ENCODE measurements at regions not wholly inside any gene's neighbourhood (a gene's known extent, or its start where the extent isn't known, plus 50 kb on each side); places are given as distances from the start of the nearest gene placed in this dataset.

GRCh38 chr1:106515375-106515774, 541.1 kb upstream of the PRMT6 start:
- DNase-seq: no peak

- DNase-seq: no peak
These were observed 539.2 kb upstream of the PRMT6 start for GRCh38 chr1:106517224-106517623.

DNA sequence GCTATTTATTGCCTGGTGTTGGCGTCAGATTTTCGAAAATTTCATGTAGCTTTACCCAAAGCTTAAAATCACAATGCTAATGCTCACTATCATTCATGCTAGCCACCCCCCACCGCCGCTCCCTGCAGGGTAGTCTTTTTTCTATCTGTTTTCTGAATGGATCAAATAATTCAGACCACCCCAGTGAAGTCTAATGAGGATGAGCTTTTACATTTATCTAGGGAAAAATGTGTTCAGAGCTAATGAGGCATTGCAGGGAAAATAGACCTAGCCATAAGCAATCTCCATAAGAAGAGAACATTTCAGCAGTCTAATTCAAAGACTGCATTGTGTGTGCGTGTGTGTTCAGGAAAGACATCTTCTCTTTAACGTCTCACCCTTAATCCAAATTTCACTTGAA, 533.0 kb upstream of the PRMT6 start:
- no peak for DNase-seq

GRCh38 chr1:106524631-106525030, 531.8 kb upstream of the PRMT6 start:
- DNase-seq: no peak

DNA sequence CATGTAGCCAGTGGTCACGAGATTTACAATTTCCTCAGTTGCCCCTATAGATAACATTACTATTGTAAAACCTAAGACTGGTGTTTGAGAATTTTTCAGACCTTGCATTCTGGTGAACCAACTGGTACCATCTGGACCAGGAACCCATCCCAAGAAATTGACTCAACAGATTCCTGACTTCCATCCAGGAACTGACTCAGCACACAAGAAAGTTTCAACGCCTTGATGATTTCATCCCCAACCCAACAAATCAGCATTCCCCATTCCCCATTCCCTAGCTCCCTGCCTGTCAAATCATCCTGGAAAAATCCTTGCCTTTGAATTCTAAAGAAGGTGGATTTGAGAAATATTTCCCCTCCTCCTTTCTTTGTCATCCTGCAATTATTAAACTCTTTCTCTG, 529.8 kb upstream of the PRMT6 start:
- DNase-seq: peak in 1 of 2 experiments; percentile 25

- DNase-seq: peak in 1 of 2 experiments; percentile 3
These were observed 521.9 kb upstream of the PRMT6 start for GRCh38 chr1:106534612-106535011.

GRCh38 chr1:106536741-106537140, 519.7 kb upstream of the PRMT6 start:
- no peak for DNase-seq

- no peak for DNase-seq
These were observed 507.7 kb upstream of the PRMT6 start for GRCh38 chr1:106548726-106549125.

- no peak for DNase-seq
These were observed 502.2 kb upstream of the PRMT6 start for GRCh38 chr1:106554294-106554693.

DNA sequence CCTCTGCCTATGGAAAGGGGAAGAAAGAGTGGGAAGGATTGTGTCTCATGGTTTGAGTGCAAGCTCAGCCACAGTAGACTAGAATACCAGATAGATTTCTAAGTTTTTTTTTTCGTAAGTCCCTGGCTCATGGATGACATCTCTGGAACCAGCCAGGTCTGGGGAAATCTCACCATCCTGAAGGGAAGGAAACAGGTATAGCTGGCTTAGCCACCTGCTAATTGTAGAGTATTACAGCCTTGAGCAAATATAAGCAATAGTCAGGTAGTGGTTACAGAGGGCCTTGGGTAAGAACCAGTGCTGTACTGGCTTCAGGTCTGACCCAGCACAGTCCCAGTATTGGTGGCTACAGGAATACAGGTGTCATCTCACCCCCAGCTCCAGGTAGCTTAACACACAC, 500.9 kb upstream of the PRMT6 start:
- no peak for DNase-seq

GRCh38 chr1:106564192-106564591, 492.3 kb upstream of the PRMT6 start:
- DNase-seq: no peak

- no peak for DNase-seq
These were observed 488.1 kb upstream of the PRMT6 start for GRCh38 chr1:106568201-106568974.

GRCh38 chr1:106571109-106571508, 485.4 kb upstream of the PRMT6 start:
- no peak for DNase-seq

DNA sequence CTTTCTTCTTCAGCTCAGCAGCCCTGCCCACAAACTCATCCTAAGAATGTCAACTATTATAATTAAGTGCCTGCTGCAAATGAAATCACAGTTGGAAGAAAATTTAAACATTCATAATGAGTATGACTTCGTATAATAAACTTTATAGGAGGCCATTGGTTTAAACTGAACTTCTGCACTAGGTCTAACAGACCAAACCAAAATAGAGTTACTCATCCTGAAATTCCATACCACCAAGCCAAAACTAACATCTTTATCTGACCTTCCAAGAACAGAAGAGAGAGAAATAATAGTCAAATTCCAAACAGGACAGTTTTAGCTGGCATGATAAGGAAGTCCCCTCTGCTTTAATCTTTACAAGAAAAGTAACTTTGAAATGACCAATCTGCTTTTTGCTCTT, 472.4 kb upstream of the PRMT6 start:
- no peak for DNase-seq

DNA sequence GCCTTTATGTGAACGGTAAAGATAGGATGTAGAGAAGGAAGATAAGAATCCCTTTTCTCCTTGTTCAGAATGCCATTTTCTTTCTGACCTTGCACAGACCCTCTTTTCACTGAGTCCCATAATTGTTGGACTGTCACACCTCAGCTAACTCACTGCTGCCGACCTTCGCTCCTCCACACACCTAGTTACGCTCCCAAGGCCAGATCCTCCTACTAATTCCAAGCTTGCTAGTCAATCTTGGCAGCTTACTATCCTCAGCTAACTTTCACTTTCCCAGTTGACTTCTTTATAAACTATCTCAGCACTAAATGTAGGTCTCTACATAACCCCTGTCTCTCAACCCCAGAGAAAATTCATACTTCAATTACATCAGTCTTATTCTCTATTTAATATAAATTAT, 471.8 kb upstream of the PRMT6 start:
- no peak for DNase-seq

DNA sequence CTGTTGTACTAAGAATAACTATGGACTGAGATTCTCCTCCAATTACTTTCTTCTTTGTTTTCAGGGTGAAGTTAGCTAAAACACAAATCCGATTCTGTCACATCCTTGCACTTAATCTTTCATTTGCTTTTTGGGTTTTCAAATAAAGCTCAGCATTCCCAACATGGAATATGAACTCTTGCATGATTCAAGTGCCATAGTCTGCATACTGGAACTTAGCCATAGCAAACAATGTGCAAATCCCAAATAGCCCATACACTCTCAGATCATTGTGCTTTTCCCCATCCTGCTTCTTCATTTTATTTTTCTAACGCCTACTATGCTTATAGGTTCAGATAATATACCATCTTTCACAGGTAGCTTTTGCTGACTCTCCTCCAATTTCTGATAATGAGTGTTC, 455.8 kb upstream of the PRMT6 start:
- no peak for DNase-seq

DNA sequence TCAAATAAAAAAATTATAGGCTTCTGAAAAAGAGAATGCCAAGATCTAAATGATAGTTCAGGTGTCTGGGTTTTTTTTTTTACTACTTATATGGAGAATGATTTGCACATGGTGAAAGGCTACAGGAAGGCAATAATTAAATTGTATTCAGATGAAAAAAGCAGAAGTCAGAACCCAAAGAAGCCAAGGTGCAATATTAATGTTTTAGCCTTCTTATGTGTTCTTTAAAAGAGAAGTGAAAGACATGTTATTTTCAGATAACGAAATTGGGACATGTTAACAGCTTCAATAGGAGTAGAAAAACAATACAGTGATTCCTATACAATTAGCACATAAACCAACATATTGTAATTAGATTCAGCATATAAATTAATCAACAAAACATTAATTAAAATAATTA, 452.9 kb upstream of the PRMT6 start:
- DNase-seq: no peak

DNA sequence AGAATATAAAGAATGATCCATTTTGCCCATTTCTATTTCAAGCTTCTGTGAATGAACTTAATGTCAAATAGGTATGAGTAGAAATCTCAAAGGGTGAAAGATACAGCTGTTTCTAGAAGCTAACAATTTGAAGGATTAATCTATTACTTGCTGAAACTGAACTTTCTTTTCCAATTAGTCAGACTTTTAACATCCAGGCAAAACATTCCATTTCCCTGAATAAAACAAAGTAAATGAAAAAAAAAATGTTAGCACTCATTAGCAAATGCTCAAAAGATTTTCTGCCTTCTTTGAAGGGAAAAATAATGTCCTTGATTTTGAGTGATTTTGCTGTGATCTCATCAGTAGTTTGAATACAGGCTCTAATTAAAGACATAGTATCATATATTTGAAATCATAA, 447.6 kb upstream of the PRMT6 start:
- DNase-seq: no peak

- DNase-seq: no peak
These were observed 443.4 kb upstream of the PRMT6 start for GRCh38 chr1:106613068-106613467.

- no peak for DNase-seq
These were observed 442.6 kb upstream of the PRMT6 start for GRCh38 chr1:106613861-106614260.

DNA sequence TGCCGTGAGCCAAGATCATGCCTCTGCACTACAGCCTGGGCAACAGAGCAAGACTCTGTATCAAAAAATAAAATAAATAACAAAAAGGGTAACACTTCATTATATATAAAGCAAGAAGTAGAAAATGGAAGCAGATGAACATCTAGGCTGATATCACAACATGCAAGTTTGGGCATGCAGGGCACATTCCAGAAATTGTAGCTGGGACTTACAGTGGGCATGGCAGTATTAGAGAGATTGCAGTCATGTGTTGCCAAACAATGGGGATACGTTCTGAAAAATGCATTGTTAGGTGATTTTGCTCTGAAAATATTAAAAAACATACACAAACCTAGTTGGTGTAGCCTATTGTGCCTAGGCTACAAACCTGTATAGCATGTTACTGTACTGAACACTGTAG, 441.0 kb upstream of the PRMT6 start:
- no peak for DNase-seq

GRCh38 chr1:106619080-106619826, 437.2 kb upstream of the PRMT6 start:
- no peak for DNase-seq

GRCh38 chr1:106619827-106620134, 436.7 kb upstream of the PRMT6 start:
- no peak for DNase-seq

DNA sequence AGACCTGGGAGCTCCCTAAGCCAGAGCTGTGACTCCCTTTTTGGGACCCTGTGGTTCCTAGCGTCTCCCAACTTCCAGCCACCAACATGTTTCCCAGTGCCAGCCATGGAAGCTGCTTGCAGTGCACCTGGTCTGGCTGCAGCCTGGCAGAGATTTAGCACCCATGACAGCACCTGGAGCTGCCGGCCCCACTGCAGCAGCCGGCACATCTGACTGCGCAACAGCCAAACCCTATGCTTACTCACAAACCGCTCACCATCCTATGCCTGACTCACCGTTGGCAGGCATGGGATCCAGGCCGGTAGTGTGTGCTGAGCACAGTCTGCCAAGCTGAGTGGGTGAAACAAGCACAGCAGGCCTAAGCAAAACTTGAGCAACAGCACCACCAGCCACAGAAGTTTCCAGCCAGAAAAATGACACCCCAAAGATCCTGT, 435.9 kb upstream of the PRMT6 start:
- DNase-seq: peak; percentile 14 to 17

DNA sequence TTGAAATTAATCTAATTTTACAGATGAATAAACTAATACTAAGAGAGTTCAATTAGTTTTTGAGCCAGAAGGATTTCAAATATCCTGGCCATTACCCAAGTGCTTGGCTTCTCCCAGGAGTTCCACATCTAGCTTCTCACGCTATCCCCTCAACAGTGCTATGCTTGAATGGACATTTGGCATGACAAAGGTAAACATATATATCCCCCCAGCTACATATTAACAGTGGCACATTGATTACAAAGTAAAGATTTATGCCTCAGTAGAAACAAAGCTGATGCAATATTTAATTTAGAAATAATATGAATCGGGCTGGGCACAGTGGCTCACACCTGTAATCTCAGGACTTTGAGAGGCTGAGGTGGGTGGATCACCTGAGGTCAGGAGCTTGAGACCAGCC, 434.6 kb upstream of the PRMT6 start:
- DNase-seq: no peak

Data from SW 1271 (cell line).